NCI-H2227 treated with DMSO at 0.1 percent for 48 hours (cell line): ENCODE measurements at regions not wholly inside any gene's neighbourhood (a gene's known extent, or its start where the extent isn't known, plus 50 kb on each side); places are given as distances from the start of the nearest gene placed in this dataset.

Experiments used
- DNase-seq: peaks from one replicate; lab custom pipeline; 2025; lab: John Stamatoyannopoulos, UW

GRCh38 chr20:40449974-40450616 lies 238.9 kb downstream of the MAFB start:
- DNase-seq, result no peak

- no peak for DNase-seq
These were observed 239.8 kb downstream of the MAFB start for GRCh38 chr20:40449144-40449690.

GRCh38 chr20:40446888-40447287 lies 242.1 kb downstream of the MAFB start:
- DNase-seq, result no peak

- no peak for DNase-seq
These were observed 244.5 kb downstream of the MAFB start for GRCh38 chr20:40444516-40444915.

GRCh38 chr20:40443753-40444152 lies 245.3 kb downstream of the MAFB start:
- no peak for DNase-seq

DNA sequence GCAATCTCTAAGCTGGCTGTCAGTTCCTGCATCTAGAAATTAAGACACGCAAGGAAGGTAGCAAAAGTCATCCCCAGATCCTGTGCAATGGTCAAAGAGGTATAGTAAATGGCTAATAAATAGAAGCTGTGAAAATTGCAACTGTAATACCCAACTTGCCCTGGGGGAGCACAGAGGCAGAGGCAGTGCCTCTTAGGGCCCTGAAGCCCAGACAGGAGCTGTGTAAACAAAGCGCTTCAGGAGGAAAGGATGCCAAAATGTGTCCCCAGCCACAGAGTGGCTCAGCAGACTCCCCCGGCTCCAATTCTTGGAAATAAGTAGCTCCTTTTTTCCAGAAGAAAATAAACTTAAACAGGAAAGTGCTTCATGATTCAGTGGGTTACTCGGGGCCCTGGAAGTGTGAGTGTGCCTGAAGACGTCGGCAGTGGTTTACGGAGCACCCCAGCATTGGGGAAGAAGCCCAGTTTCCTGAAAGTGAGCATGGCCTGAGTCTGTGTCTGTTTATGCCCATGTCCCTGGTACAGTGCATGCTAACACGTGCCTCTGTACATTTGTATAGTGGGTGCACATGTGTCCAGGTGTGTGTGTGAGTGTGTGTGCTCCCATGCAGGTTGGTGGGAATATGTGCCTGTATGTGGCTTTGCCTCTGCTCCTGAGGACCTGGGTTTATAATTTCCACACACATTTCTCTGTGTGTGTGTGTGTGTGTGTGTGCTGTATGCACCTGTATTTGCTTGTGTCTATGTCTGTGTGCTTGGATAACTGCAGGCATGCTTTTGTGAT lies 246.7 kb downstream of the MAFB start:
- DNase-seq, result no peak

DNA sequence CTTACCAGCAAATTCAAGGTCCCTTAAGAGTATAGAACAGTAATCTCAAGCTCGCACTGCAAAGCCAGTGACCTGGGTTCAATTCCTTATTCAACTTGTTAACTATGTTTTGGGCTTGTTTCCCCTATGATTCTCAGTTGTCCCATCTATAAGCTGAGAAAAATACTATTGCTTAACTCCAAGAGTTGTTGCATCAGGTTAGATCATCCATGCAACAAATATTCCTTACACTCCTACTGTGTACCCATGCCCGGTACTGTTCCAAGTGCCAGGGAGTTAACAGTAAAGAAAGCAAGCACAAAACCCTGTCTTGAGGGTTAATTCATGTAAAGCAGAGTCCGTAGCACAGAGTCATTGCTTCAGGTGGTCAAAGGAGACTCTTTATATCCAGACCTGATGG lies 247.3 kb downstream of the MAFB start:
- no peak for DNase-seq

DNA sequence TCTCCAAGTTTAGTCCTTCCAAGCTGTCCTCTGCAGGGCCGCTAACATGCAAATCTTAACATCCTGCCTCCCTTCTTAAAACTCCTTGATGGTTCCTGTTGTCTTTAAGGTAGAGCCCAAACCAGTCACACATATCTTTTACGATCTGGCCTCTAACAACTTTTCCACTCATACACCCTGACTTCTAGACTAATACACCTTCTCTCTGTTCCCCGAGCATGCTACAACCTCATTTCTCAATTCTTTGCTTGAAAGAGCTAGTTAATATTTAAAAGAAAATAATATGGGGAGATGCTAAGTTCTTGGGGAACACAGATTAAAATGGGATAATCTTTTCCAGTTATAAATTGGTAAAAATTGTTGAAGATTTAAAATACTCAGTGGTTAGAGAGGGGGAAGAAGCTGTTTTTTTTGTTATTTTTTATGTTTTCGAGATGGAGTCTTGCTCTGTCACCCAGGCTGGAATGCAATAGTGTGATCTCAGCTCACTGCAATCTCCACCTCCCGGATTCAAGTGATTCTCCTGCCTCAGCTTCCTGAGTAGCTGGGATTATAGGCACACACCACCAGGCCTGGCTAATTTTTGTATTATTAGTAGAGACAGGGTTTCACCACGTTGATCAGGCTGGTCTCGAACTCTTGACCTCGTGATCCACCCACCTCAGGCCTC lies 250.7 kb downstream of the MAFB start:
- DNase-seq, result no peak

- no peak for DNase-seq
These were observed 253.0 kb downstream of the MAFB start for GRCh38 chr20:40436011-40436410.

- DNase-seq, result no peak
These were observed 253.7 kb downstream of the MAFB start for GRCh38 chr20:40435146-40435895.

GRCh38 chr20:40434122-40434521 lies 254.9 kb downstream of the MAFB start:
- DNase-seq, result no peak

DNA sequence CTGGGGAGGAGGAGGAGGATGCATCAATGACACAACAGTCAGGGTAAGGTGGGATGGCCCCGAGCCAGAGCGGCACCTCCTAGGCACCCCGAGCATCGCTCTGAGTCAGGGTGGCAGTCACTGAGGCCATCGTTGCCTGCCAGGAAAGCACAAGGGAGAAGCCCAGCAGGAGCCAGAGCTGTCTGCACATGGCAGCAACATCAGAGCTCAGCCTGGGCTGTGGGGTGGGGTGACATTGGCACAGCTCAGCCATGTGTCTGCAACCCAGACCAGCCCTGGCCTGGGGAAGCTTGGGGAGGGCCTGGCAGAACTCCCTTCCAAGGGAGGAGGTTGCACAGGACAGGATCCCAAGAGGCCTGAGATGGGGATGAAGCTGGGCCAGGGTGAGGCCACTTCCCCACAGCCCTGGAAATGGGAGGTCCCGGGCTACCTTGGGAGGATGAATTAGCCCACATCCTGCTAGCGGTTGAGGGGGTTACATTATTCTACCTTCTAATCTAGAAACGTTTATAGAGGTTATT lies 255.6 kb downstream of the MAFB start:
- no peak for DNase-seq

GRCh38 chr20:40431611-40432010 lies 257.4 kb downstream of the MAFB start:
- DNase-seq, result no peak

GRCh38 chr20:40431112-40431511 lies 257.9 kb downstream of the MAFB start:
- DNase-seq, result no peak

DNA sequence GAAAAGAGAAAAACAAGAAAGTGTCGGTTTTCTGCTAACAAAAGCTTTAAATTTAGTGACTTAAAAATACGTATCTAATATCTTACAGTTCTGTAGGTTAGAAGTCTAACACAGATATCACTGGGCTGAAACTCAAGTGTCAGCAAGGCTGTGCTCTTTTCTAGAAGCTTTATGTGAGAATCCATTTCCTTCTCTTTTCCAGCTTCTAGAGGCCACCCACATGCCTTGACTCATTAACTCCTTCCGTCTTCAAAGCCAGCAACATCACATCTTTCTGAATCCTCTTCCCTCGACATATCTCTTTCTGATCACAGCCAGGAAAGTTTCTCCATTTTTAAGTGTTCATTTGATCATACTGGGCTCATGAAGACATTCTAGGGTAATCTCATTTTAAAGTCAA lies 262.0 kb downstream of the MAFB start:
- DNase-seq, result no peak

- DNase-seq, result no peak
These were observed 264.3 kb downstream of the MAFB start for GRCh38 chr20:40424695-40425094.

GRCh38 chr20:40422656-40423055 lies 266.4 kb downstream of the MAFB start:
- DNase-seq, result no peak

- DNase-seq, result no peak
These were observed 272.8 kb downstream of the MAFB start for GRCh38 chr20:40416274-40416673.

DNA sequence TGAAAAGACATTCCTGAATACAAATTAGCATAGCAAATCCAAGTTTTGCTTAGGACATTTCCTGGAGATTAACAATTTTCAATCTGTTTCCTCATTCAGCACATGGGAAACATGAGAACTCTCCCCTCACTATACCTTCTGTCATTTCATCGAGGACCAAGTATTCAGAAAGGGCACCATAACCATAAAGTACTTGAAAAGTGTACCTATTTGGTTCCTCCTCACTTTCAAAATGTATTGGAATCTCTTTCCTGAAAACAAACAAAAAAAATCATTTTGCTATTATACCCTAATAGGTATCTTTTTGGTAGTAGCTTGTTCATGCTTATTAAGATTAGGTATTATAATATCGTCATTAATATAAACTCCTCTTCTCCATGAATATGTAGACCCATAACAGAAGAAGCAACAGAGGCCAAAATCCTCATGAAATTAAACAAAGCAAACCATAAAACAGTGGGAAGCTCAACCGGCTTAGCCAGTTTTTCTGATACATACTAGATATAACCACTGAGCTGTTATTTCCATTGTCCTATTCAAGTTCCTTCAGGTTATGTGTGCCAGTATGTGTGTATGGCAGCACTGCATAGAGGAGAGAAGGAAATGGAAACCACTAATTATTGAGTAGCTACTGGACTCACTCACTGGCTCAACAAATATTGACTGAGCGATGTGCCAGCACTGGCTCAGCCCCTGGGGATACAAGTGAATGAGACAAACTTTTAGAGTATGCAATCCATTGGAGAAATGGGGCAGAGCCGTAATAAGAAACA lies 274.0 kb downstream of the MAFB start:
- DNase-seq, result no peak

DNA sequence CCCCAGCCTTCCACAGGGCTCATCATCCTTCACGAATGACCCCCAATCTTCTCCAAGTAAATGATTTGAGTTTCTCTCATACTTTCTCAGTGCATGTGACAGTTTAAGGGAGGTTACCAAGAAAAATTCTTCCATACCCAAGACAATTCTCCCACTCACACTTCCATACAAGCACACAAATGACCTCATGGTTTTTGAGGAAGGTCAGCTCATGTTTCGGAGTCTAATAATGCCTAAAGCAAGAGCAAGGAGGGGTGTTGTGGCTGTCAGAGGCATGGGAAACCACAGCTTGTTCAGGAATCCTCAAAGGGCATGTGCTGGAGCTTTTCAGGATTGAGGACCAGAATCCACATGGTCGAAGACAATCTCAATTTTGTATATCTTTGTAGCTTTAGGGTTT lies 279.0 kb downstream of the MAFB start:
- DNase-seq, result no peak

DNA sequence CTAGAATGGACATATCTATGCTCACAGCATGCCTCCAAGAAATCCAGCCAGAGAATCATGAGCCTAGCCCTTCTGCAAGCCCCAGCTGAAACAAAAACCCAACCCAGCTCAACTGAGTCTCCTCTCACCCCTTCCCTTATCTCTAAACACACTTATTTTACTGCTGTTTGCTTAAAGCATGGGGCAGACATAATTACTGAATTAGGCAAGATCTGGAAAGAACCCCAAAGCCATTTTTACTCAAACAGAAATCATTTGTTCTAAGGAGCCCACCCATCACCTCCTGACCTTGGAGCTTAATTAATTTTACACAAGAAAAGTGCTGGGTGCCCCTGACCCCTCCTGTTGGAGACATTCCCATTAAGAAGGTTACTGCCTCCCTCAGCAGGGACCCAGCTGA lies 291.6 kb downstream of the MAFB start:
- no peak for DNase-seq
